NT2/D1 (cell line): ENCODE measurements at regions not wholly inside any gene's neighbourhood (a gene's known extent, or its start where the extent isn't known, plus 50 kb on each side); places are given as distances from the start of the nearest gene placed in this dataset.

Experiments
- DNase-seq: peaks from one replicate; pipeline ENCODE4 v3.0.0-alpha.2; 2011; ENCODE audit warnings: low read depth, low spot score
- H3K27me3 ChIP-seq: 2 replicates; pipeline ENCODE4 v1.6.0; 2011; ENCODE audit warnings: mild to moderate bottlenecking; ENCODE audit not compliant: insufficient read length, insufficient read depth
- H3K36me3 ChIP-seq: 2 replicates; pipeline ENCODE4 v1.6.1; 2011; ENCODE audit warnings: mild to moderate bottlenecking, low read length, mixed read lengths; ENCODE audit not compliant: insufficient read depth, insufficient read length
- H3K4me1 ChIP-seq: 2 replicates; pipeline ENCODE4 v1.5.1; 2011; ENCODE audit not compliant: insufficient read depth, insufficient read length
- H3K4me3 ChIP-seq: 2 replicates; pipeline ENCODE4 v1.5.1; 2011; ENCODE audit warnings: low read depth; ENCODE audit not compliant: insufficient read length
- H3K9ac ChIP-seq: 2 replicates; pipeline ENCODE4 v1.6.0; 2011; ENCODE audit warnings: low read depth; ENCODE audit not compliant: insufficient read length
- H3K9me3 ChIP-seq: 2 replicates; pipeline ENCODE4 v1.5.1; 2011; ENCODE audit warnings: mild to moderate bottlenecking, low read length; ENCODE audit not compliant: insufficient read depth
- SUZ12 ChIP-seq: IDR thresholded peaks from 2 replicates; pipeline ENCODE4 v1.6.1; 2011; ENCODE audit not compliant: insufficient read length, insufficient read depth; ENCODE audit errors: extremely low read depth
- YY1 ChIP-seq: IDR thresholded peaks from 2 replicates; pipeline ENCODE4 v1.6.1; 2011; ENCODE audit not compliant: insufficient read length, insufficient read depth
- ZNF274 ChIP-seq: IDR thresholded peaks from 2 replicates; pipeline ENCODE4 v1.6.1; 2011; ENCODE audit warnings: mild to moderate bottlenecking, low read depth, low read length

DNA sequence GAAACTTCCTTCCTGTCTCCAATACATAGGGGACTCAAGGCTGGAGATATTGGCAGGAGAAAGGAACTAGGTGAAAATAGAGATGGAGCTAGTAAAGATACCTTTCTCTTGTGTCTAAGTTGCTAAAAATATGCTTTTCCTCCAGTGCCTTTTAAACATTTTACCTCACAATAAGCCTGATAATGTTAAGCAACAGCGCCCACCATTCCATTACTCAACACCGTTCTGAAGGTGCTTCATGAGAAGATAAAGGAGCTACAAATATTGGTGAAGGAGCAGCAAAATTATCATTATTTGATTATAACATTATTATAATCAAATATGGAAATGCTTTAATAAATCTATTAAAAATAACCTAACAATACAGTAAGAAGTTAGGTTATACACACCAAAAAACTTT is 83.6 kb upstream of the BARX2 start:
- TF ChIP-seq ZNF274 (no peak), YY1 (no peak), SUZ12 (no peak)
- Histone ChIP-seq H3K4me3 (no peak overlapping the region), H3K4me1 (no peaks in the 10 kb centered on the region), H3K36me3 (no peaks in the 10 kb centered on the region), H3K9ac (no peak overlapping the region), H3K27me3 (no peaks in the 10 kb centered on the region), H3K9me3 (no peaks in the 10 kb centered on the region)
- DNase-seq, result no peak

DNA sequence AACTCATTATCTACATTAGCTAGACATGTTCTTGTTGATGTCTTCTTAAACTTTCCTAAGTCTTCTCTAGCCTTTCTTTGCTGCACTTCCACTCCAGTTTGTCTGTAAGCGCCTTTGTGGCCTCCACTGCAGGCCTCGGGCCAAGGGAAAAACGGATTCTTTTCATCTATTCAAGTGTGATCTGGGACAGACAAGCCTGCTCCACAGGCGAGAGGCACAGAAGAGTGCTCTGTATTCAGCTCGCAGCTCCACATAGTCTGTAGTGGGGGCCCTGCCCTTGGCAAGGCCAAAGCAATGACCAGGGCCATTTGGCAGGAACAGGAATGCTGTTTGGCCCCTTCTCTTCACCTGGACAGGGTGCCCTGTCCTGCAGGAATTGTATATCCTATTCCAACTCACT is 84.1 kb upstream of the BARX2 start:
- H3K9me3 ChIP-seq, result no peaks in the 10 kb centered on the region
- no peak for DNase-seq
- no peaks in the 10 kb centered on the region for H3K4me1 ChIP-seq
- H3K36me3 ChIP-seq, result no peaks in the 10 kb centered on the region
- no peaks in the 10 kb centered on the region for H3K27me3 ChIP-seq
- H3K4me3 ChIP-seq, result no peak overlapping the region
- TF ChIP-seq ZNF274 (no peak), SUZ12 (no peak), YY1 (no peak)
- H3K9ac ChIP-seq, result no peak overlapping the region

DNA sequence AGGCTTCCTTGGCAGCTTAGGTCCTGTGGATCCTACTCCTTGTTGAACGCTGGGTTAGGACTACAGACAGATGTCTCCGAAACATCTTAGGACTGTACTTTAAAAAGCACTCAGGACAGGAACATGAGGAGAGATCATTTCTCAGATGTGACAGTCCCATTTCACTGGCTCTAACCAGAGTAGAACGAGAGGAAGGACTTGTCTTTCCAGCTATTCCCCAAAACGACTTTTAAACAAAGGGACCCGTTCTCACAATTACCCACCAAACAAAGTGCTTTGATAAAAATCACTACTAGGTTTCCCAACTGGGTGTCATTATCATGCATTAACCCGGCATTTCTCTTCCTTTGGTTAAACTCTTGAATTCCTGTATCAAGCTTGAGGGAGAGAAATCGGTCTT is 84.7 kb upstream of the BARX2 start:
- no peaks in the 10 kb centered on the region for H3K9me3 ChIP-seq
- no peaks in the 10 kb centered on the region for H3K27me3 ChIP-seq
- no peak for DNase-seq
- H3K9ac ChIP-seq, result no peak overlapping the region
- TF ChIP-seq ZNF274 (no peak), SUZ12 (no peak), YY1 (no peak)
- H3K4me1 ChIP-seq, result no peaks in the 10 kb centered on the region
- H3K36me3 ChIP-seq, result no peaks in the 10 kb centered on the region
- no peak overlapping the region for H3K4me3 ChIP-seq

DNA sequence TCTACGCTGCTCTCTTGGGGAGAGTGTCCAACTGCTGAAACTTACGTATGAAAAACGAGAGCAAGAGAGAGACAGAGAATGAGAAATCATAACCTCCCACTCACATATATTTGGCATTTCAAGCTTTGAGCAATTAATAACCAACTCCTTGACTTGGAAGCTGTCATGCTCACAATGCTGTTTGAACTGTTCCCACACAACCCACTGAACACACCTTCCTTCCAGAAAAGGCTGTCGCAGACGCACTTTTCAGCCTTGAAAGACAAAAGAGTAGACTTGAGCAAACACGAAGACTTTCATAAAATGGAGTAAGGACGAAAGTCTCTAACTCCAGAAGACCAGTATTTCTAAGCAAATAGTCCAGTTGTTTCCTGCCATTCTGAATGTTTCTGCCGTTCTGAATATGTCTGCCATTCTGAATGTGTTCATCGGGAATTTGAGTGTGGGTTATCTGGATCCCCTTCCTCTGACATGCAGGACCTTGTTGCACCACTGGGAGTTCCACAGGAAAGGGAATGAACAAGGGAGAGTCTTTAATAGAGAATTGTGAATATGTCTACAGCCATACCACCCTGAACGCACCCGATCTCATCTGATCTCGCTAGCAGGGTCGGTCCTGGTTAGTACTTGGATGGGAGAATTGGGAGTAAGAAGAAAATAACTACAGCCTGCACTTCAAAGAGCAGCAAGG is 86.2 kb upstream of the BARX2 start:
- DNase-seq, result no peak
- H3K4me3 ChIP-seq, result no peak overlapping the region
- peaks cover 3% of the 10 kb centered on the region for H3K4me1 ChIP-seq
- no peak for TF ChIP-seq ZNF274
- no peak for TF ChIP-seq SUZ12
- no peak for TF ChIP-seq YY1
- H3K9me3 ChIP-seq, result no peaks in the 10 kb centered on the region
- H3K36me3 ChIP-seq, result no peaks in the 10 kb centered on the region
- no peak overlapping the region for H3K9ac ChIP-seq
- H3K27me3 ChIP-seq, result no peaks in the 10 kb centered on the region

DNA sequence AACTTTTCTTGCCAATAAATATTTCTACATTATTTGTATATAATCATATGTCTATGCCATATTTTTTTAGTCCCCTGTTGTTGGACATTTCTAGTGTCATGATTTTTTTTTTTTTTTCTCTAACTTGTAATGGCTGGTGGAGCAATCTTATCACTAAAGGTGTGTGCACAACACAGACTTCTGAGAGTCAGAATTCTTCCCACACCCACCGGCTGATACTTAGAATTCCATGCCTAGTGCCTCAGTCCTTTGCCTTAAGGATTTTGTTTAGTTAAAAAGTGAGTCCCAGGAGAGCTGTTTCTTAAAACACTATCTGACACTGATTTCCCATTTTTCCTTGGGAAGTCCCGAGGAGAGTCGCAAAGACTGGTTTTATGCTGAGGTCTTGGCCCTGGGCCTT is 87.7 kb upstream of the BARX2 start:
- Histone ChIP-seq H3K9ac (no peak overlapping the region), H3K27me3 (no peaks in the 10 kb centered on the region), H3K36me3 (no peaks in the 10 kb centered on the region), H3K4me3 (no peak overlapping the region), H3K9me3 (no peaks in the 10 kb centered on the region), H3K4me1 (peaks cover 3% of the 10 kb centered on the region)
- DNase-seq, result no peak
- TF ChIP-seq YY1, result no peak

DNA sequence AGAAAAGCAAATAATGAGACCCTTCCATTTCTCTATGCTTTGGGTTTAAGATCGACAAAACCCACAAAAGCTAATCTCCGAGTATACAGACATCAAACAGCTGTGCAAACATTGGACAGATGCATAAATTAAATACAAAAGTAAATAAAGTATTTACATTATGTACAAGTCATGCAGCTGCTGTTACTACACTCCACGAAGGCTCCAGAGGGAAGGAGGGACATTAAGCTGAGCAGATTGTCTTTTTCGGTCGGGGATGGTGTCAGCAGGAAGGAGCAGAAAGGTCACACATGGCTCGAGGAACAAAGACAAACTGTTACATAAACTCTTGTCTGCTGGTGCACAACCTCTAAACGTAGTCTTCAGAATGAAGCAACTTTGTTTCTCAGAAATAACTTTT is 88.8 kb upstream of the BARX2 start:
- TF ChIP-seq SUZ12 (no peak), ZNF274 (no peak), YY1 (no peak)
- Histone ChIP-seq H3K9me3 (no peaks in the 10 kb centered on the region), H3K36me3 (no peaks in the 10 kb centered on the region), H3K27me3 (no peaks in the 10 kb centered on the region), H3K4me3 (no peak overlapping the region), H3K4me1 (peaks cover 3% of the 10 kb centered on the region), H3K9ac (no peak overlapping the region)
- no peak for DNase-seq

DNA sequence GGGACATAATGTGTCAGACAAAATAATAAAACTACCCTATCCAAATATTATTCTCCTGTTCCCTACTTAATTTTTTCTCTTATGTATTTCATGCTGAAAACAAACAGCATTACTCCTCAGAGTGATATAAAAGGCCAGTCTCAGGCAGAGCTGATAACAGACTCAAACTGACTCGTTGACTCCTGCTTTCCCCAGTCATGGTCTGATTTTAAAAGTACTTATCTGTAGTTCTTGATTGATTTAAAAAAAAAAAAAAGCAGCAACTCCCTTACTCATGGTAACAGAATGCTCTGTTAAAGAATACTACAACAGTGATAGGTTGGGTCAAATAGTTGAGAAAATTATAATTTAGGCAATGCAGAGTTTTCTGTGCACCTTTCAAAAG is 90.3 kb upstream of the BARX2 start:
- H3K4me1 ChIP-seq, result peaks cover 3% of the 10 kb centered on the region
- TF ChIP-seq YY1 (no peak), SUZ12 (no peak), ZNF274 (no peak)
- no peak for DNase-seq

DNA sequence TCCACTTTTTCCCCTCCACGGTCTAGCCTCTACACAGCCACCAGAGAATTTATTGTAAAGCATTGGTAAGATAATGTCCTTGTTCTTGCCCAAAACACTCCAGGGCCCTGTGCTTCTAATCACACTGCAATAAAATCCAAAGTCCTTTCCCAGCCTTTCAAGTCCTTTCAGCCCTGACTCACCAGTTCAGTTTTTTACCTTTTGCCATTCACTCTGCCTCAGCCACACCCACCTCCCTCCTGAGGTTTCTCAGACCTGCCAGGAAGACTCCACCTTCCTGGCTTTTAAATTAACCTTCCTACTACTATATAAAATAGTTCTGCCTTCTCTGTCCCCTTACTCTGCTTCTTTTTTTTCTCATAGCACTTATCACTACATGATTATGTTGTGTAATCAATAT is 91.0 kb upstream of the ARHGAP32 start:
- Histone ChIP-seq H3K27me3 (peaks cover 18% of the 10 kb centered on the region), H3K36me3 (no peaks in the 10 kb centered on the region), H3K9me3 (no peaks in the 10 kb centered on the region), H3K9ac (no peak overlapping the region), H3K4me1 (peaks cover 3% of the 10 kb centered on the region), H3K4me3 (peak overlapping the region; percentile 12)
- TF ChIP-seq ZNF274 (no peak), SUZ12 (no peak), YY1 (no peak)
- DNase-seq, result peak; percentile 38

More for the DNA sequence above, 90.3 kb upstream of the BARX2 start:
- H3K9ac ChIP-seq, result no peak overlapping the region
- H3K9me3 ChIP-seq, result no peaks in the 10 kb centered on the region
- H3K36me3 ChIP-seq, result no peaks in the 10 kb centered on the region
- peaks cover 6% of the 10 kb centered on the region for H3K27me3 ChIP-seq
- no peak overlapping the region for H3K4me3 ChIP-seq
